ENCODE measurements at regions not wholly inside any gene's neighbourhood (a gene's known extent, or its start where the extent isn't known, plus 50 kb on each side); places are given as distances from the start of the nearest gene placed in this dataset.

- H3K27ac ChIP-seq (ENCODE audit: extremely low read depth, low read depth, low read length): peak overlapping the region; percentile 39; the same call in 1 of the 3 replicates
- no peaks in the 10 kb centered on the region for H3K79me2 ChIP-seq (ENCODE audit: control insufficient read depth, insufficient read depth, low read length)
- peak; percentile 65; the same call in 1 of the 3 replicates for ATAC-seq
- WGBS (ENCODE audit: insufficient coverage, low coverage, missing lambda C conversion rate): 10% methylated on average over 5 of the region's 6 CpGs
- no peak overlapping the region for H3K4me3 ChIP-seq
- DNase-seq (ENCODE audit: extremely low read depth in 1 of 4, low spot score in 3 of 4): peak in 3 of 4 experiments; percentile 10 to 36 (median 14)
- ChIA-PET POLR2A (no interaction called here), CTCF (ENCODE audit: low intra/inter-chr PET ratio) (no interaction called here)
- intact Hi-C loops (cut with micrococcal nuclease): no loop called here
- H3K36me3 ChIP-seq (ENCODE audit: control insufficient read depth, insufficient read depth, low read length): no peaks in the 10 kb centered on the region
- no peaks in the 10 kb centered on the region for H4K20me1 ChIP-seq (replicated peaks; ENCODE audit: control insufficient read depth, insufficient read depth, low read length)
- BruUV-seq (replicated peaks): no TSS peak
- H3K9ac ChIP-seq (ENCODE audit: insufficient read depth in 1 of 2, low read depth in 2 of 2, low read length in 2 of 2): no peak overlapping the region
- H2AFZ ChIP-seq (ENCODE audit: low read depth, low read length): peak overlapping the region; percentile 68
- peak; percentile 72 for TF ChIP-seq C11orf30 (IDR thresholded peaks at IDR 0.05; ENCODE audit: low read depth)
- TF ChIP-seq ZNF316 (IDR thresholded peaks at IDR 0.05): peak; percentile 77
- peak; percentile 34; the same call in 1 of the 2 replicates for TF ChIP-seq MAFF (IDR thresholded peaks at IDR 0.05; ENCODE audit: low read length)
- peak; percentile 38; the same call in 1 of the 2 replicates for TF ChIP-seq EHMT2 (IDR thresholded peaks at IDR 0.05)
- TF ChIP-seq ZBTB9 (CRISPR knock-in tag; IDR thresholded peaks at IDR 0.05): peak; percentile 89
- TF ChIP-seq YY1 (IDR thresholded peaks at IDR 0.05; ENCODE audit: borderline replicate concordance in 1 of 3, control insufficient read depth in 1 of 3, extremely low read depth in 1 of 3, insufficient read depth in 3 of 3, insufficient read length in 1 of 3, insufficient replicate concordance in 2 of 3, low read depth in 1 of 3, low read length in 2 of 3): peak in 1 of 3 experiments; percentile 55
- TF ChIP-seq ZFPM2 (CRISPR knock-in tag; IDR thresholded peaks at IDR 0.05): no peak
- 0 out of 2 replicates have a peak, but pooled peaks have one; percentile 7 for TF ChIP-seq MAFG (tag; conservative IDR thresholded peaks at IDR 0.05)
- no peak for TF ChIP-seq FOXA3 (CRISPR knock-in tag; conservative IDR thresholded peaks at IDR 0.05 in 1 of 2, IDR thresholded peaks at IDR 0.05 in 1 of 2)
- TF ChIP-seq MCM3 (IDR thresholded peaks at IDR 0.05): no peak
- TF ChIP-seq GATAD2B (IDR thresholded peaks at IDR 0.05; ENCODE audit: borderline replicate concordance): no peak
- no peak for TF ChIP-seq SFPQ (IDR thresholded peaks at IDR 0.05; ENCODE audit: low read depth, low read length)
- TF ChIP-seq MAFK (IDR thresholded peaks at IDR 0.05; ENCODE audit: low read length): peak; percentile 49; the same call in 1 of the 2 replicates
- no peak for TF ChIP-seq SRSF7 (optimal IDR thresholded peaks at IDR 0.05; ENCODE audit: low read depth, low read length)
- peak; percentile 27; the same call in 1 of the 2 replicates for TF ChIP-seq JUND (IDR thresholded peaks at IDR 0.05; ENCODE audit: borderline replicate concordance, low read depth, low read length)
- peak; percentile 60; the same call in 1 of the 3 replicates for TF ChIP-seq JUND (tag; IDR thresholded peaks at IDR 0.05; ENCODE audit: borderline replicate concordance, low read depth, low read length)
- TF ChIP-seq MTA3 (IDR thresholded peaks at IDR 0.05; ENCODE audit: borderline replicate concordance): no peak
- TF ChIP-seq NFE2 (IDR thresholded peaks at IDR 0.05; ENCODE audit: low read depth): peak; percentile 82
- peak; percentile 64; the same call in 1 of the 2 replicates for TF ChIP-seq BACH1 (tag; IDR thresholded peaks at IDR 0.05)
- FAIRE-seq: no peak
- no peaks in the 10 kb centered on the region; a peak in 1 of 5 replicates for H3K27me3 ChIP-seq (ENCODE audit: control insufficient read depth in 2 of 2, insufficient read depth in 2 of 2, low read length in 2 of 2)
- H3K4me1 ChIP-seq (replicated peaks in 1 of 2; ENCODE audit: control insufficient read depth in 2 of 2, insufficient read depth in 2 of 2, low read length in 2 of 2): peaks cover 3 to 5% of the 10 kb centered on the region in 2 experiments; a peak in 3 of 5 replicates
- in situ Hi-C loops (cut with MboI): no loop called here
- H3K9me3 ChIP-seq (replicated peaks; ENCODE audit: control insufficient read depth, insufficient read depth, low read depth, low read length): no peaks in the 10 kb centered on the region
- H3K4me2 ChIP-seq (ENCODE audit: insufficient read depth, low read length): peak overlapping the region; percentile 58
- no peaks in the 10 kb centered on the region for H3K9me1 ChIP-seq (ENCODE audit: control insufficient read depth, insufficient read depth, low read length)
These were observed 333.4 kb upstream of the RAB6C start for GRCh38 chr2:129646107-129646506.
